ENCODE measurements at regions not wholly inside any gene's neighbourhood (a gene's known extent, or its start where the extent isn't known, plus 50 kb on each side); places are given as distances from the start of the nearest gene placed in this dataset.

DNA sequence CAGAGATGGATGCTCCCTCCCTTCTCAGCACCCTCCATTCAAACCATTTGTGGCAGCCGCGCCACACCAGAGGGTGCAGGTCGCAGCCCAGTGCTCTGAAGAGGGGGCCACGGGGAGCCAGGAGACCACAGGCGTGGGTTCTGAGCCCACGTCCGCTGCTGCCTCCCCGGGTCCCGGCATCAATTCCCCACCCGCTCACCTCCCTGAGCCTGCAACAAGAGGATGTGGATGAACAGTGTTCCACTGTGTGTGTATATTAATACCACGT lies 120.1 kb upstream of the VSTM2B start:
- peaks cover 0 to 4% (median 2%) of the 10 kb centered on the region in 3 donors for H3K27me3 ChIP-seq
- no peaks in the 10 kb centered on the region for H3K9me3 ChIP-seq
- no peak for ATAC-seq
- H3K36me3 ChIP-seq: no peaks in the 10 kb centered on the region
- in situ Hi-C loops (cut with MboI; ENCODE audit: low sequenced_read_pairs in 4 of 4): no loop called here
- H3K4me1 ChIP-seq: no peaks in the 10 kb centered on the region
- intact Hi-C loops (cut with DNase I; ENCODE audit: low total_unique reads): no loop called here
- no peak overlapping the region for H3K4me3 ChIP-seq
- no peak for DNase-seq
- TF ChIP-seq POLR2A (IDR thresholded peaks at IDR 0.05): no peak
- TF ChIP-seq, protein P1, sequence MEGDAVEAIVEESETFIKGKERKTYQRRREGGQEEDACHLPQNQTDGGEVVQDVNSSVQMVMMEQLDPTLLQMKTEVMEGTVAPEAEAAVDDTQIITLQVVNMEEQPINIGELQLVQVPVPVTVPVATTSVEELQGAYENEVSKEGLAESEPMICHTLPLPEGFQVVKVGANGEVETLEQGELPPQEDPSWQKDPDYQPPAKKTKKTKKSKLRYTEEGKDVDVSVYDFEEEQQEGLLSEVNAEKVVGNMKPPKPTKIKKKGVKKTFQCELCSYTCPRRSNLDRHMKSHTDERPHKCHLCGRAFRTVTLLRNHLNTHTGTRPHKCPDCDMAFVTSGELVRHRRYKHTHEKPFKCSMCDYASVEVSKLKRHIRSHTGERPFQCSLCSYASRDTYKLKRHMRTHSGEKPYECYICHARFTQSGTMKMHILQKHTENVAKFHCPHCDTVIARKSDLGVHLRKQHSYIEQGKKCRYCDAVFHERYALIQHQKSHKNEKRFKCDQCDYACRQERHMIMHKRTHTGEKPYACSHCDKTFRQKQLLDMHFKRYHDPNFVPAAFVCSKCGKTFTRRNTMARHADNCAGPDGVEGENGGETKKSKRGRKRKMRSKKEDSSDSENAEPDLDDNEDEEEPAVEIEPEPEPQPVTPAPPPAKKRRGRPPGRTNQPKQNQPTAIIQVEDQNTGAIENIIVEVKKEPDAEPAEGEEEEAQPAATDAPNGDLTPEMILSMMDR (IDR thresholded peaks at IDR 0.05 in 4 of 5, conservative IDR thresholded peaks at IDR 0.05 in 1 of 5): no peak
- H3K27ac ChIP-seq: no peak overlapping the region

DNA sequence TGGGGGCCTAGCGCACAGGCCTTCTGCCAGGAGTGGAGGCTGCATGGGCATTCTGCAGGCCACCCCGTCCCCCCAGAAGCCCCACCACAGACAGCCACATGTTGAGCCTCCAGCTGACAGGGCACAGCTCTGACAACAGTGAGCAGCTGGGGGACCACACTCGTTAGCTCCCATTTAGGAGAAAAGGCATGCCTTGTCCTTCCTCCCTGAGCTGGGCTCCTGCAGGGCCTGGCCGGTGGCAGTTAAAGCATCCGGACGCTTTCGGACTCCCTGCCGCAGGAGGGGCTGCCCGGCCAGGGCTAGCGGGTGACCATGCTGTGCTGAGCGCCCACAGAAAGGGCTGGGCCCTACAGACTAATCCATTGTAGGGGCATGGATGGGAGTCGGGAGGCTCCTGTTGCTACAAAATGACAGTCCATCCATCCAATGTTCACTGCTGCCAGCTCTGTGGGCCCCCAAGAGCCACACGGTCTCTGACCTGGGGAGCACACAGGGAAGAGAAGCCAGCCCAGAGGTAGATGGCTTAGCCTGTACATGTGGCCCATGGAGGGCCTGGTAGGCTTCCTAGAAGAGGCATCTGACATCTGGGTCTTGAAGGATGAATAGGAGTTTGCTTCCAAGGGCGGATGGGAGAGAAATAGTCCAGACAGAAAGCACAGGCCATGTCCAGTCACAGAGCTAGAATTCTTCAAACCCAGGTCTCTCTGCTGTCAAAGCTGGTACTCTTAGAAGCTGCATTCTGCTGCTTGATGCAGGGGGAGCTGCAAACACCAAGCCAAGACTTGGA lies 116.5 kb upstream of the VSTM2B start:
- intact Hi-C loops (cut with DNase I; ENCODE audit: low total_unique reads): no loop called here
- no peak overlapping the region for H3K4me3 ChIP-seq
- in situ Hi-C loops (cut with MboI; ENCODE audit: low sequenced_read_pairs in 4 of 4): no loop called here
- no peaks in the 10 kb centered on the region for H3K36me3 ChIP-seq
- ATAC-seq: no peak
- no peaks in the 10 kb centered on the region for H3K9me3 ChIP-seq
- TF ChIP-seq, protein P1 (IDR thresholded peaks at IDR 0.05 in 4 of 5, conservative IDR thresholded peaks at IDR 0.05 in 1 of 5): no peak
- no peak for TF ChIP-seq POLR2A (IDR thresholded peaks at IDR 0.05)
- H3K4me1 ChIP-seq: no peaks in the 10 kb centered on the region
- no peak for DNase-seq
- peaks cover 0 to 4% (median 2%) of the 10 kb centered on the region in 3 donors for H3K27me3 ChIP-seq
- H3K27ac ChIP-seq: no peak overlapping the region

DNA sequence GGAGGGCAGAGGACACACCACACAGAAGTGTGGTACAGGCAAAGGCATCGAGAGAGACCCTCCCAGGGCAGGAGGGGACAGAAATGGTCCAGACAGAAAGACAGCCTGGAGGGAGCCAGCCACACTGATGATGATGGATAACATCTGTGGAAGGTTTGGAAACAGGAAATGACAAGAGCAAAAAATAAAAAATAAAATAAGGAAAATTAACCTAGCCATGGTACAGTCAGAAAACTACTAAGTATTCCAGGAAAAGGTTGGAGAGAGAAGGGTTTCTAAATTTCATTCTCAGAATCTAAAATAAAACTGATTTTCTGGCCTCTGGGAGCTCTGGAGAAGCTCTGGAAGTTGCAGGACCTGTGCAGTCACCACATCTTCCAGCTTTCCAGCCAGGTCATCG lies 115.2 kb upstream of the VSTM2B start:
- ATAC-seq (no peak), DNase-seq (no peak)
- TF ChIP-seq POLR2A (IDR thresholded peaks at IDR 0.05): no peak
- TF ChIP-seq, protein P1 (IDR thresholded peaks at IDR 0.05 in 4 of 5, conservative IDR thresholded peaks at IDR 0.05 in 1 of 5): no peak
- Histone ChIP-seq H3K9me3 (no peaks in the 10 kb centered on the region), H3K27me3 (peaks cover 0 to 4% (median 2%) of the 10 kb centered on the region in 3 donors), H3K36me3 (no peaks in the 10 kb centered on the region), H3K27ac (no peak overlapping the region), H3K4me1 (no peaks in the 10 kb centered on the region), H3K4me3 (no peak overlapping the region)
- in situ Hi-C loops (cut with MboI; ENCODE audit: low sequenced_read_pairs in 4 of 4) (no loop called here), intact Hi-C loops (cut with DNase I; ENCODE audit: low total_unique reads) (no loop called here)

DNA sequence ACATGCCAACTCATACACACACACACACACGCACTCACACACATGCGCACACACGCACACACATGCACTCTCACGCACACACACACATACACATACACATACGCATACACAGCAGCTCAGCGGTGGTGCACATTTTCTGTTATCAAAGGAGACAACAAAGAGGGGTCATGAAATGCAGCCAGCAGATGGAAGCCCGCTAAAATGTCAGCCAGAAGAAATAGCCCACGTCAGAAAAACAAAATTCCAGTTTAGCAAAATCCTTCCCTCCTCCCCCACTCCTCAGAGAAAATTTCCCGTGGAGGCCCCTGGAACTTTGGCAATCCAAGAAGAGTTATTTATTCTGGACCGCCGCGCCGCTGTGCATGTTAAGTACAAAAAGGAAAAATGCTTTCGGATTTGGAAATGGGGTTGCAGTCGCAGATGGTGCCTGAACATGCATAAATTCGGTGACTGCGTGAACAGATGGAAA lies 114.6 kb upstream of the VSTM2B start:
- TF ChIP-seq, protein P1 (IDR thresholded peaks at IDR 0.05 in 4 of 5, conservative IDR thresholded peaks at IDR 0.05 in 1 of 5): no peak
- TF ChIP-seq POLR2A (IDR thresholded peaks at IDR 0.05): no peak
- DNase-seq (no peak), ATAC-seq (no peak)
- peaks cover 0 to 4% (median 2%) of the 10 kb centered on the region in 3 donors for H3K27me3 ChIP-seq
- H3K27ac ChIP-seq: no peak overlapping the region
- in situ Hi-C loops (cut with MboI; ENCODE audit: low sequenced_read_pairs in 4 of 4): no loop called here
- no peaks in the 10 kb centered on the region for H3K9me3 ChIP-seq
- no peaks in the 10 kb centered on the region for H3K36me3 ChIP-seq
- intact Hi-C loops (cut with DNase I; ENCODE audit: low total_unique reads): no loop called here
- no peak overlapping the region for H3K4me3 ChIP-seq
- no peaks in the 10 kb centered on the region for H3K4me1 ChIP-seq

DNA sequence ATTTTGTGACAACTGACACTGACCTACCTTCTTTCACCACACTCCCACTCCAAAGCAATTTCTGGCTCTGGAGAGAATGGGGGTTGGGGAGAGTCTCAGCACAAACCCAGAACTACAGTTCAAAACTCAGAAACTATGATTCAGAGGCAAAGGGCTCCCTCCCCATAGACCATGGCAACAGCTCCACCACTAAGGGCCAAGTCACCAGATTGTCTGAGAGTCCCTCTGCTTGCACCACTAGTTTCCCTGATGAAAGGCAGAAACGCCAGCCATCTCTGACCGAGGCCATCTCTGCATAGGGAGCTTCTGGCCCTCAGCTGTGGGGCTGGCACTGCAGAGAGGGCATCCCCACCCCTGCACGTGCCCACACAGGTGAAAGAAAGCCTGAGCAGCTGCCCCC lies 112.4 kb upstream of the VSTM2B start:
- Histone ChIP-seq H3K36me3 (no peaks in the 10 kb centered on the region), H3K27ac (no peak overlapping the region), H3K4me3 (no peak overlapping the region), H3K4me1 (no peaks in the 10 kb centered on the region), H3K27me3 (peaks cover 0 to 2% (median 0%) of the 10 kb centered on the region in 3 donors), H3K9me3 (no peaks in the 10 kb centered on the region)
- ATAC-seq (no peak), DNase-seq (no peak)
- in situ Hi-C loops (cut with MboI; ENCODE audit: low sequenced_read_pairs in 4 of 4) (no loop called here), intact Hi-C loops (cut with DNase I; ENCODE audit: low total_unique reads) (no loop called here)
- TF ChIP-seq POLR2A (IDR thresholded peaks at IDR 0.05): no peak
- TF ChIP-seq, protein P1 (IDR thresholded peaks at IDR 0.05 in 4 of 5, conservative IDR thresholded peaks at IDR 0.05 in 1 of 5): no peak

All from gastrocnemius medialis (tissue), 4 donors.